HCT116 (cell line): ENCODE measurements at regions not wholly inside any gene's neighbourhood (a gene's known extent, or its start where the extent isn't known, plus 50 kb on each side); places are given as distances from the start of the nearest gene placed in this dataset.

Experiments used
- ATAC-seq: fragments of 200-7000 bp; cut with Tn5 transposase; 2 replicates; pipeline ENCODE4 v1.9.1; 2020; ENCODE audit warnings: mild to moderate bottlenecking, moderate library complexity
- BruUV-seq: library from RNA; stranded (reverse); fragments of 400-500 nt; replicated peaks from 2 replicates; lab custom pipeline; 2021; lab: Mats Ljungman, UMichigan
- CTCF ChIA-PET: fragments of 300-600 bp; sonication (Branson Sonifier 250); formaldehyde crosslinking; loops from one replicate; lab custom pipeline; 2021; ENCODE audit warnings: antibody characterized with exemption; lab: Charles Lee
- POLR2A ChIA-PET: fragments of 300-600, 350-600 bp; sonication (Branson Sonifier 250); formaldehyde crosslinking; loops from one replicate; lab custom pipeline; 2021; ENCODE audit warnings: antibody characterized with exemption; lab: Charles Lee
- RAD21 ChIA-PET, 2 experiments: fragments of 300-600 bp; sonication (Branson Sonifier 250); formaldehyde crosslinking; loops; one replicate each; lab custom pipeline; 2023; ENCODE audit warnings: low total read pairs in 2 of 2; ENCODE audit not compliant: uncharacterized antibody in 2 of 2, unreplicated experiment in 2 of 2, low non-redundant PET in 1 of 2; lab: Charles Lee
- DNase-seq: peaks from one replicate; pipeline ENCODE4 v3.0.0-alpha.2; 2010; ENCODE audit warnings: low read depth, low spot score
- H2AFZ ChIP-seq: fragments of 200-600 bp; shearing (Covaris generic), sonication (generic); 2 replicates; pipeline ENCODE4 v1.6.1; 2017; ENCODE audit warnings: low read depth, mixed run types, mixed read lengths, antibody characterized with exemption, low read length; ENCODE audit not compliant: poor library complexity, severe bottlenecking
- H3K27ac ChIP-seq: 2 replicates; pipeline ENCODE4 v1.5.1; 2012; ENCODE audit warnings: low read depth, low read length
- H3K27me3 ChIP-seq: fragments of 200-600 bp; sonication (generic); 2 replicates; pipeline ENCODE4 v1.6.1; 2016; ENCODE audit warnings: mixed run types, low read length, mixed read lengths; ENCODE audit not compliant: insufficient read depth
- H3K36me3 ChIP-seq, 2 experiments: fragments of 200-500 bp in 1 of 2; fragments of 200-600 bp in 1 of 2; sonication (Bioruptor generic) in 1 of 2; sonication (generic) in 1 of 2; 2 replicates each; pipeline versions ENCODE4 v1.5.1 to v1.6.1; 2014 to 2016; ENCODE audit warnings: low read length in 2 of 2, inconsistent platforms in 1 of 2, mixed read lengths in 1 of 2, mixed run types in 1 of 2; ENCODE audit not compliant: insufficient read depth in 2 of 2, control insufficient read depth in 1 of 2
- H3K4me1 ChIP-seq, 2 experiments: fragments of 200-600 bp in 1 of 2; sonication (generic) in 1 of 2; 2 replicates each; pipeline versions ENCODE4 v1.5.1 to v1.6.1; 2012 to 2017; ENCODE audit warnings: low read length in 2 of 2, inconsistent platforms in 1 of 2, mild to moderate bottlenecking in 1 of 2, mixed read lengths in 1 of 2, mixed run types in 1 of 2, moderate library complexity in 1 of 2; ENCODE audit not compliant: insufficient read depth in 2 of 2, control insufficient read depth in 1 of 2
- H3K4me2 ChIP-seq: fragments of 200-600 bp; sonication (generic); 2 replicates; pipeline ENCODE4 v1.6.1; 2017; ENCODE audit warnings: mixed run types, low read length, mixed read lengths
- H3K4me3 ChIP-seq, 2 experiments: fragments of 200-600 bp in 1 of 2; sonication (generic) in 1 of 2; replicated peaks in 1 of 2; 2 replicates each; pipeline ENCODE4 v1.5.1; 2011 to 2016; ENCODE audit warnings: low read length in 2 of 2, control low read depth in 1 of 2, low read depth in 1 of 2, mild to moderate bottlenecking in 1 of 2, mixed read lengths in 1 of 2, mixed run types in 1 of 2
- H3K79me2 ChIP-seq: fragments of 200-600 bp; sonication (generic); 2 replicates; pipeline ENCODE4 v1.6.1; 2017; ENCODE audit warnings: mild to moderate bottlenecking, mixed run types, low read length, moderate library complexity, mixed read lengths; ENCODE audit not compliant: insufficient read depth
- H3K9ac ChIP-seq: fragments of 200-600 bp; sonication (generic); 2 replicates; pipeline ENCODE4 v1.6.1; 2016; ENCODE audit warnings: low read length, mixed read lengths
- H3K9me2 ChIP-seq: fragments of 200-600 bp; sonication (generic), shearing (Covaris generic); 2 replicates; pipeline ENCODE4 v1.6.1; 2017; ENCODE audit warnings: mixed run types, mild to moderate bottlenecking, moderate library complexity; ENCODE audit not compliant: insufficient read depth
- H3K9me3 ChIP-seq, 2 experiments: fragments of 200-500 bp in 1 of 2; fragments of 200-600 bp in 1 of 2; sonication (Bioruptor generic) in 1 of 2; sonication (generic) in 1 of 2; 2 replicates each; pipeline ENCODE4 v1.6.1; 2014 to 2017; ENCODE audit warnings: low read length in 2 of 2, mixed read lengths in 2 of 2, inconsistent platforms in 1 of 2, low read depth in 1 of 2, mild to moderate bottlenecking in 1 of 2, mixed run types in 1 of 2, moderate library complexity in 1 of 2; ENCODE audit not compliant: control insufficient read depth in 1 of 2, insufficient read depth in 1 of 2
- H4K20me1 ChIP-seq: fragments of 200-600 bp; sonication (generic), shearing (Covaris generic); 2 replicates; pipeline ENCODE4 v1.6.1; 2017; ENCODE audit warnings: mixed run types, mild to moderate bottlenecking, moderate library complexity; ENCODE audit not compliant: insufficient read depth
- CEBPB ChIP-seq: IDR thresholded peaks from 2 replicates; pipeline ENCODE4 v1.6.1; 2012; ENCODE audit warnings: low read depth
- ELF1 ChIP-seq: IDR thresholded peaks from 2 replicates; pipeline ENCODE4 v1.6.1; 2012; ENCODE audit warnings: low read depth, borderline replicate concordance
- EZH2 ChIP-seq: fragments of 200-600 bp; sonication (generic); IDR thresholded peaks from 2 replicates; pipeline ENCODE4 v1.6.1; 2017; ENCODE audit warnings: antibody characterized with exemption, mixed run types
- EZH2phosphoT487 ChIP-seq: fragments of 200-600 bp; IDR thresholded peaks from 2 replicates; pipeline ENCODE4 v1.6.1; 2018; ENCODE audit warnings: antibody characterized with exemption, borderline replicate concordance
- FOSL1 ChIP-seq: IDR thresholded peaks from 2 replicates; pipeline ENCODE4 v1.6.1; 2012; ENCODE audit warnings: low read depth
- JUND ChIP-seq: IDR thresholded peaks from 2 replicates; pipeline ENCODE4 v1.6.1; 2012
- POLR2A ChIP-seq: IDR thresholded peaks from 2 replicates; pipeline ENCODE4 v1.7.0; 2011; ENCODE audit warnings: borderline replicate concordance; ENCODE audit not compliant: insufficient read depth, insufficient read length; ENCODE audit errors: extremely low read depth
- POLR2AphosphoS5 ChIP-seq: IDR thresholded peaks from 2 replicates; pipeline ENCODE4 v1.6.1; 2011; ENCODE audit warnings: mild to moderate bottlenecking, low read depth, low read length, moderate library complexity
- RAD21 ChIP-seq: IDR thresholded peaks from 2 replicates; pipeline ENCODE4 v1.6.1; 2012; ENCODE audit warnings: low read depth, mild to moderate bottlenecking
- SP1 ChIP-seq: IDR thresholded peaks from 2 replicates; pipeline ENCODE4 v1.6.1; 2012; ENCODE audit warnings: low read depth
- SRF ChIP-seq: IDR thresholded peaks from 2 replicates; pipeline ENCODE4 v1.6.1; 2012; ENCODE audit warnings: low read depth
- TCF7L2 ChIP-seq: IDR thresholded peaks from 2 replicates; pipeline ENCODE4 v1.7.0; 2011; ENCODE audit warnings: borderline replicate concordance, inconsistent platforms; ENCODE audit not compliant: insufficient read depth, insufficient read length; ENCODE audit errors: extremely low read depth
- ZFX ChIP-seq: fragments of 450-650 bp; IDR thresholded peaks from 2 replicates; pipeline ENCODE4 v1.6.1; 2017
- ZNF274 ChIP-seq: fragments of 200-500 bp; sonication (Bioruptor generic); IDR thresholded peaks from 2 replicates; pipeline ENCODE4 v1.6.1; 2014; ENCODE audit warnings: mild to moderate bottlenecking, low read depth, low read length, inconsistent platforms
- intact Hi-C: fragments of 100-400 bp; cut with micrococcal nuclease; formaldehyde crosslinking; loops from 2 replicates; pipeline ENCODE4 v1.10.0; 2022
- TF ChIP-seq, protein P1 (sequence below): IDR thresholded peaks from 2 replicates; pipeline ENCODE4 v1.6.1; 2011; ENCODE audit warnings: mild to moderate bottlenecking, low read length, moderate library complexity; ENCODE audit not compliant: insufficient replicate concordance; ENCODE audit errors: extremely low read depth
- TF ChIP-seq, protein P2 (sequence below): IDR thresholded peaks from 2 replicates; pipeline ENCODE4 v1.6.1; 2012; ENCODE audit warnings: low read depth
- TF ChIP-seq, protein P3 (sequence below): IDR thresholded peaks from 2 replicates; pipeline ENCODE4 v1.6.1; 2012

DNA sequence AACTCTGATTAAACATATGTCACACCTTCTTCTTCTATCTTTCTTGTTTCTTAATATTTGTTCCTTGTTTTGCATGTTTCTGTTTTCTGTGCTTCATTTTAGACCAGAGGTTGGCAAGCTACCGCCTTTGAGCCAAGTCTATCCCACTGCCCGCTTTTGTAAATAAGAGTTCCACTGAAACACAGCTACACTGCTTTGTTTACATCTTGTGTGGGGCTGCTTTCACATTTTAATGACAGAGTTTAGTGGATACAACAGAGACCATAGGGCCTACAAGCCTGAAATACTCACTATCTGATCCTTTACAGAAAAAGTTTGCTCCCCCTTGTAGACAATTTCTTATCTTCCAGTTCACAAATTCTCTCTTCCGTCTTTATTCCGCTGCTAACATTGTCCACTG lies 109.4 kb upstream of the SPACA1 start:
- CTCF ChIA-PET: no interaction called here
- no peak for TF ChIP-seq JUND
- TF ChIP-seq CEBPB: no peak
- TF ChIP-seq ZNF274: no peak
- TF ChIP-seq POLR2A: no peak
- no peak for TF ChIP-seq ZFX
- no peak for TF ChIP-seq SRF
- TF ChIP-seq, protein P1, sequence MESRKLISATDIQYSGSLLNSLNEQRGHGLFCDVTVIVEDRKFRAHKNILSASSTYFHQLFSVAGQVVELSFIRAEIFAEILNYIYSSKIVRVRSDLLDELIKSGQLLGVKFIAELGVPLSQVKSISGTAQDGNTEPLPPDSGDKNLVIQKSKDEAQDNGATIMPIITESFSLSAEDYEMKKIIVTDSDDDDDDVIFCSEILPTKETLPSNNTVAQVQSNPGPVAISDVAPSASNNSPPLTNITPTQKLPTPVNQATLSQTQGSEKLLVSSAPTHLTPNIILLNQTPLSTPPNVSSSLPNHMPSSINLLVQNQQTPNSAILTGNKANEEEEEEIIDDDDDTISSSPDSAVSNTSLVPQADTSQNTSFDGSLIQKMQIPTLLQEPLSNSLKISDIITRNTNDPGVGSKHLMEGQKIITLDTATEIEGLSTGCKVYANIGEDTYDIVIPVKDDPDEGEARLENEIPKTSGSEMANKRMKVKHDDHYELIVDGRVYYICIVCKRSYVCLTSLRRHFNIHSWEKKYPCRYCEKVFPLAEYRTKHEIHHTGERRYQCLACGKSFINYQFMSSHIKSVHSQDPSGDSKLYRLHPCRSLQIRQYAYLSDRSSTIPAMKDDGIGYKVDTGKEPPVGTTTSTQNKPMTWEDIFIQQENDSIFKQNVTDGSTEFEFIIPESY: no peak
- TF ChIP-seq SP1: no peak
- TF ChIP-seq, protein P2, sequence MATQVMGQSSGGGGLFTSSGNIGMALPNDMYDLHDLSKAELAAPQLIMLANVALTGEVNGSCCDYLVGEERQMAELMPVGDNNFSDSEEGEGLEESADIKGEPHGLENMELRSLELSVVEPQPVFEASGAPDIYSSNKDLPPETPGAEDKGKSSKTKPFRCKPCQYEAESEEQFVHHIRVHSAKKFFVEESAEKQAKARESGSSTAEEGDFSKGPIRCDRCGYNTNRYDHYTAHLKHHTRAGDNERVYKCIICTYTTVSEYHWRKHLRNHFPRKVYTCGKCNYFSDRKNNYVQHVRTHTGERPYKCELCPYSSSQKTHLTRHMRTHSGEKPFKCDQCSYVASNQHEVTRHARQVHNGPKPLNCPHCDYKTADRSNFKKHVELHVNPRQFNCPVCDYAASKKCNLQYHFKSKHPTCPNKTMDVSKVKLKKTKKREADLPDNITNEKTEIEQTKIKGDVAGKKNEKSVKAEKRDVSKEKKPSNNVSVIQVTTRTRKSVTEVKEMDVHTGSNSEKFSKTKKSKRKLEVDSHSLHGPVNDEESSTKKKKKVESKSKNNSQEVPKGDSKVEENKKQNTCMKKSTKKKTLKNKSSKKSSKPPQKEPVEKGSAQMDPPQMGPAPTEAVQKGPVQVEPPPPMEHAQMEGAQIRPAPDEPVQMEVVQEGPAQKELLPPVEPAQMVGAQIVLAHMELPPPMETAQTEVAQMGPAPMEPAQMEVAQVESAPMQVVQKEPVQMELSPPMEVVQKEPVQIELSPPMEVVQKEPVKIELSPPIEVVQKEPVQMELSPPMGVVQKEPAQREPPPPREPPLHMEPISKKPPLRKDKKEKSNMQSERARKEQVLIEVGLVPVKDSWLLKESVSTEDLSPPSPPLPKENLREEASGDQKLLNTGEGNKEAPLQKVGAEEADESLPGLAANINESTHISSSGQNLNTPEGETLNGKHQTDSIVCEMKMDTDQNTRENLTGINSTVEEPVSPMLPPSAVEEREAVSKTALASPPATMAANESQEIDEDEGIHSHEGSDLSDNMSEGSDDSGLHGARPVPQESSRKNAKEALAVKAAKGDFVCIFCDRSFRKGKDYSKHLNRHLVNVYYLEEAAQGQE: no peak
- TF ChIP-seq RAD21: no peak
- TF ChIP-seq TCF7L2: no peak
- no peak for TF ChIP-seq FOSL1
- TF ChIP-seq EZH2phosphoT487: no peak
- TF ChIP-seq, protein P3, sequence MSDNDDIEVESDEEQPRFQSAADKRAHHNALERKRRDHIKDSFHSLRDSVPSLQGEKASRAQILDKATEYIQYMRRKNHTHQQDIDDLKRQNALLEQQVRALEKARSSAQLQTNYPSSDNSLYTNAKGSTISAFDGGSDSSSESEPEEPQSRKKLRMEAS: no peak
- no peak for TF ChIP-seq EZH2
- no peak for TF ChIP-seq ELF1
- no peak for TF ChIP-seq POLR2AphosphoS5
- no peak for DNase-seq
- no peak for ATAC-seq
- no peak overlapping the region for H3K9ac ChIP-seq
- H3K36me3 ChIP-seq: no peaks in the 10 kb centered on the region
- intact Hi-C loops: no loop called here
- H3K4me2 ChIP-seq: no peak overlapping the region
- RAD21 ChIA-PET: no interaction called here
- no peak overlapping the region for H3K4me3 ChIP-seq
- no peaks in the 10 kb centered on the region for H4K20me1 ChIP-seq
- no peaks in the 10 kb centered on the region for H3K79me2 ChIP-seq
- H2AFZ ChIP-seq: no peak overlapping the region
- no TSS peak for BruUV-seq
- no peaks in the 10 kb centered on the region for H3K9me2 ChIP-seq
- POLR2A ChIA-PET: no interaction called here
- H3K27ac ChIP-seq: no peak overlapping the region
- H3K9me3 ChIP-seq: no peaks in the 10 kb centered on the region
- H3K4me1 ChIP-seq: no peaks in the 10 kb centered on the region
- peaks cover 34% of the 10 kb centered on the region; the same call in 1 of the 2 replicates for H3K27me3 ChIP-seq
